ENCODE measurements at regions not wholly inside any gene's neighbourhood (a gene's known extent, or its start where the extent isn't known, plus 50 kb on each side); places are given as distances from the start of the nearest gene placed in this dataset.

- FAIRE-seq, result no peak
Observed at GRCh38 chr17:77380395-77381184, 239.8 kb downstream of the SEC14L1 start.

- FAIRE-seq, result no peak
Observed at GRCh38 chr17:77381185-77381700, 240.5 kb downstream of the SEC14L1 start.

GRCh38 chr17:77381731-77382130, 241.0 kb downstream of the SEC14L1 start:
- FAIRE-seq, result no peak

GRCh38 chr17:77382356-77382911, 241.7 kb downstream of the SEC14L1 start:
- FAIRE-seq, result no peak

- FAIRE-seq, result no peak
Observed at GRCh38 chr17:77382966-77383612, 242.3 kb downstream of the SEC14L1 start.

- no peak for FAIRE-seq
Observed at GRCh38 chr17:77383613-77384608, 243.1 kb downstream of the SEC14L1 start.

- no peak for FAIRE-seq
Observed at GRCh38 chr17:77385750-77386501, 245.2 kb downstream of the SEC14L1 start.

- FAIRE-seq, result no peak
Observed at GRCh38 chr17:77386502-77387192, 245.9 kb downstream of the SEC14L1 start.

- no peak for FAIRE-seq
Observed at GRCh38 chr17:77387891-77388290, 247.1 kb downstream of the SEC14L1 start.

GRCh38 chr17:77388384-77389306, 247.9 kb downstream of the SEC14L1 start:
- FAIRE-seq, result no peak

GRCh38 chr17:77390870-77391269, 250.1 kb downstream of the SEC14L1 start:
- FAIRE-seq, result no peak

- no peak for FAIRE-seq
Observed at GRCh38 chr17:77391668-77392375, 251.1 kb downstream of the SEC14L1 start.

- no peak for FAIRE-seq
Observed at GRCh38 chr17:77392376-77393273, 251.9 kb downstream of the SEC14L1 start.

GRCh38 chr17:77393274-77393600, 252.5 kb downstream of the SEC14L1 start:
- FAIRE-seq, result no peak

- FAIRE-seq, result no peak
Observed at GRCh38 chr17:77393867-77394539, 253.2 kb downstream of the SEC14L1 start.

- FAIRE-seq, result no peak
Observed at GRCh38 chr17:77394540-77395295, 253.9 kb downstream of the SEC14L1 start.

GRCh38 chr17:77395501-77396048, 254.8 kb downstream of the SEC14L1 start:
- FAIRE-seq, result no peak

All from endometrium (tissue), 2 donors.